H9 (cell line): ENCODE measurements at regions not wholly inside any gene's neighbourhood (a gene's known extent, or its start where the extent isn't known, plus 50 kb on each side); places are given as distances from the start of the nearest gene placed in this dataset.
"Not testable (repeated sequence)": the region's sequence is repeated elsewhere in the genome, so short reads cannot be mapped to it uniquely, and the experiment has no call there.

Experiments used
- DNase-seq: peaks from one replicate; pipeline ENCODE4 v3.0.0-alpha.2; 2017
- H2AFZ ChIP-seq: one replicate; pipeline ENCODE4 v1.6.1; 2013; ENCODE audit warnings: mild to moderate bottlenecking, low read length, control low read depth, moderate library complexity
- H2AK5ac ChIP-seq: 2 replicates; pipeline ENCODE4 v1.6.1; 2013; ENCODE audit warnings: low read length, control low read depth, mixed read lengths; ENCODE audit not compliant: insufficient read length
- H2BK120ac ChIP-seq: one replicate; pipeline ENCODE4 v1.6.1; 2013; ENCODE audit warnings: low read depth, mild to moderate bottlenecking, low read length, control low read depth, inconsistent platforms; ENCODE audit not compliant: poor library complexity, severe bottlenecking
- H2BK12ac ChIP-seq: 2 replicates; pipeline ENCODE4 v1.6.1; 2013; ENCODE audit warnings: low read length, control low read depth, mixed read lengths, low read depth; ENCODE audit not compliant: insufficient read length
- H2BK15ac ChIP-seq: 2 replicates; pipeline ENCODE4 v1.6.1; 2013; ENCODE audit warnings: low read depth, low read length, control low read depth
- H2BK20ac ChIP-seq: one replicate; pipeline ENCODE4 v1.6.1; 2013; ENCODE audit warnings: low read depth, mild to moderate bottlenecking, low read length, control low read depth, inconsistent platforms; ENCODE audit not compliant: poor library complexity, severe bottlenecking
- H2BK5ac ChIP-seq: 2 replicates; pipeline ENCODE4 v1.6.1; 2013; ENCODE audit warnings: low read length, control low read depth, mixed read lengths; ENCODE audit not compliant: insufficient read length
- H3K14ac ChIP-seq: 2 replicates; pipeline ENCODE4 v1.6.1; 2013; ENCODE audit warnings: low read length, control low read depth; ENCODE audit not compliant: insufficient read depth
- H3K18ac ChIP-seq: 2 replicates; pipeline ENCODE4 v1.6.1; 2013; ENCODE audit warnings: low read depth, mild to moderate bottlenecking, mixed read lengths, low read length, control low read depth; ENCODE audit not compliant: insufficient read length
- H3K23ac ChIP-seq: 2 replicates; pipeline ENCODE4 v1.6.1; 2013; ENCODE audit warnings: low read length, control low read depth, mixed read lengths, low read depth; ENCODE audit not compliant: insufficient read length
- H3K23me2 ChIP-seq: 2 replicates; pipeline ENCODE4 v1.6.1; 2013; ENCODE audit warnings: low read depth, mild to moderate bottlenecking, mixed read lengths, low read length, control low read depth; ENCODE audit not compliant: insufficient read length, poor library complexity, severe bottlenecking
- H3K27ac ChIP-seq: 2 replicates; pipeline ENCODE4 v1.5.1; 2013; ENCODE audit warnings: low read length, control low read depth, mixed read lengths, low read depth; ENCODE audit not compliant: insufficient read length
- H3K27me3 ChIP-seq: 2 replicates; pipeline ENCODE4 v1.6.1; 2013; ENCODE audit warnings: low read length, control low read depth, inconsistent platforms; ENCODE audit not compliant: insufficient read depth
- H3K4ac ChIP-seq: 2 replicates; pipeline ENCODE4 v1.6.1; 2013; ENCODE audit warnings: low read depth, mild to moderate bottlenecking, control low read depth, inconsistent platforms, low read length, moderate library complexity
- H3K4me1 ChIP-seq: 2 replicates; pipeline ENCODE4 v1.6.1; 2013; ENCODE audit warnings: low read length, control low read depth, inconsistent platforms; ENCODE audit not compliant: insufficient read depth
- H3K4me2 ChIP-seq: 2 replicates; pipeline ENCODE4 v1.6.1; 2013; ENCODE audit warnings: low read length, control low read depth, mixed read lengths; ENCODE audit not compliant: insufficient read length, insufficient read depth
- H3K56ac ChIP-seq: 2 replicates; pipeline ENCODE4 v1.6.1; 2013; ENCODE audit warnings: low read depth, mild to moderate bottlenecking, mixed read lengths, low read length, control low read depth; ENCODE audit not compliant: insufficient read length
- H3K79me1 ChIP-seq: 2 replicates; pipeline ENCODE4 v1.6.1; 2013; ENCODE audit warnings: low read depth, mild to moderate bottlenecking, moderate library complexity, low read length, control low read depth, inconsistent platforms; ENCODE audit not compliant: insufficient read depth, poor library complexity, severe bottlenecking
- H3K79me2 ChIP-seq: 2 replicates; pipeline ENCODE4 v1.6.1; 2013; ENCODE audit warnings: low read length, control low read depth, inconsistent platforms; ENCODE audit not compliant: insufficient read depth
- H3K9ac ChIP-seq: 2 replicates; pipeline ENCODE4 v1.6.1; 2013; ENCODE audit warnings: low read length, control low read depth, mixed read lengths; ENCODE audit not compliant: insufficient read length; ENCODE audit errors: extremely low read depth
- H3K9me3 ChIP-seq: one replicate; pipeline ENCODE4 v1.6.1; 2013; ENCODE audit warnings: low read depth, low read length, inconsistent platforms; ENCODE audit not compliant: control insufficient read depth
- H3T11ph ChIP-seq: one replicate; pipeline ENCODE4 v1.6.1; 2013; ENCODE audit warnings: mild to moderate bottlenecking, low read length, control low read depth, inconsistent platforms
- H4K20me1 ChIP-seq: one replicate; pipeline ENCODE4 v1.6.1; 2013; ENCODE audit not compliant: control insufficient read depth, insufficient read length, insufficient read depth
- H4K5ac ChIP-seq: 2 replicates; pipeline ENCODE4 v1.6.1; 2013; ENCODE audit warnings: low read depth, mild to moderate bottlenecking, mixed read lengths, low read length, control low read depth; ENCODE audit not compliant: insufficient read length
- H4K8ac ChIP-seq: replicated peaks from 2 replicates; pipeline ENCODE4 v1.6.1; 2013; ENCODE audit warnings: low read length, control low read depth, mixed read lengths, low read depth; ENCODE audit not compliant: insufficient read length
- H4K91ac ChIP-seq: 2 replicates; pipeline ENCODE4 v1.6.1; 2013; ENCODE audit warnings: low read depth, mild to moderate bottlenecking, moderate library complexity, mixed read lengths, low read length, control low read depth; ENCODE audit not compliant: insufficient read length
- H3K27ac Mint-ChIP-seq, 3 experiments: 2 replicates in 2 of 3; 3 replicates in 1 of 3; pipeline ENCODE4 v1.8.0; 2020 to 2021; ENCODE audit warnings: mixed read lengths in 3 of 3, mild to moderate bottlenecking in 1 of 3, moderate library complexity in 1 of 3
- H3K27me3 Mint-ChIP-seq: 2 replicates; pipeline ENCODE4 v1.8.0; 2021; ENCODE audit warnings: low read depth, mild to moderate bottlenecking, moderate library complexity, mixed read lengths
- H3K36me3 Mint-ChIP-seq, 3 experiments: 2 replicates in 2 of 3; 3 replicates in 1 of 3; pipeline ENCODE4 v1.8.0; 2020 to 2021; ENCODE audit warnings: low read depth in 3 of 3, mixed read lengths in 3 of 3; ENCODE audit not compliant: insufficient read depth in 1 of 3
- H3K4me1 Mint-ChIP-seq, 2 experiments: 2 replicates each; pipeline ENCODE4 v1.8.0; 2020; ENCODE audit warnings: mixed read lengths in 2 of 2
- H3K4me3 Mint-ChIP-seq, 2 experiments: 2 replicates in 1 of 2; 3 replicates in 1 of 2; pipeline ENCODE4 v1.8.0; 2020 to 2021; ENCODE audit warnings: mild to moderate bottlenecking in 2 of 2, mixed read lengths in 2 of 2, moderate library complexity in 1 of 2
- H3K9me3 Mint-ChIP-seq, 2 experiments: 2 replicates in 1 of 2; 3 replicates in 1 of 2; pipeline ENCODE4 v1.8.0; 2020; ENCODE audit warnings: mild to moderate bottlenecking in 2 of 2, mixed read lengths in 2 of 2, moderate library complexity in 1 of 2
- WGBS: extraction: QIAGEN DNeasy Blood & Tissue Kit; methylation state at CpG from one replicate; pipeline ENCODE4 v1.1.7; 2013; ENCODE audit warnings: missing lambda C conversion rate, low lambda C conversion rate, mixed read lengths; ENCODE audit not compliant: insufficient read length; ENCODE audit errors: extremely low coverage; 5-methylcytosine and 5-hydroxymethylcytosine counted together

DNA sequence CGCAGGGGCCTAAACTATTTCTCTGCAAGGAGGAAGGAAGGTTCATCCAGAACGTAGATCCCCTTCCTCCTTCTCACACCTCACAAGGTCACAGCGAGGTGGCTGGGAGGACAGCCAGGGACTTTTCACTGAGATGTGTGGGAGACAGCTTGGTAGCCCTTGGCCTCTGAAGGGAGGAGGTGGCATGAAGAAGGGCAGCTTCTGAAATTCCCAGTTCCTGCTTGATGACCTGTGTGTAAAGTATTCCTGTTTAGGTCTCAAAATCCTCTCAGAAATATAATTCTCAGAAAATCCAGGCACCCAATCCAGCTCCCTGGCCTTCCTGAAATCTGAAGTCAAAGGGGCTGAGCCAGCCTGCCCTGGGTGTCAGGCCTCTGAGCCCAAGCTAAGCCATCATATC is 84.9 kb upstream of the ALDH3B2 start:
- not testable (repeated sequence) for H3K27me3 Mint-ChIP-seq, H4K91ac ChIP-seq, H4K5ac ChIP-seq, H2BK5ac ChIP-seq, H3K9me3 ChIP-seq, H3K27me3 ChIP-seq, H2AFZ ChIP-seq, H3K9ac ChIP-seq, H3K18ac ChIP-seq, H3K4me2 ChIP-seq, H2BK12ac ChIP-seq, DNase-seq, H4K8ac ChIP-seq, H3K56ac ChIP-seq, H3K4me3 Mint-ChIP-seq, H3K9me3 Mint-ChIP-seq, H4K20me1 ChIP-seq, H3K79me1 ChIP-seq, H3K79me2 ChIP-seq, H3K23me2 ChIP-seq, H3K23ac ChIP-seq, H3K4me1 ChIP-seq, H3K27ac ChIP-seq, H2BK20ac ChIP-seq, H2BK120ac ChIP-seq, H3T11ph ChIP-seq, H2AK5ac ChIP-seq, H3K27ac Mint-ChIP-seq, H2BK15ac ChIP-seq, H3K4ac ChIP-seq, H3K14ac ChIP-seq
- peaks cover 0 to 13% (median 3%) of the 10 kb centered on the region in 3 experiments; a peak in 4 of 7 replicates for H3K36me3 Mint-ChIP-seq
- H3K4me1 Mint-ChIP-seq, result peaks cover 45% of the 10 kb centered on the region in 2 experiments
- no CpG with 5 or more reads among the region's 3 CpGs for WGBS

DNA sequence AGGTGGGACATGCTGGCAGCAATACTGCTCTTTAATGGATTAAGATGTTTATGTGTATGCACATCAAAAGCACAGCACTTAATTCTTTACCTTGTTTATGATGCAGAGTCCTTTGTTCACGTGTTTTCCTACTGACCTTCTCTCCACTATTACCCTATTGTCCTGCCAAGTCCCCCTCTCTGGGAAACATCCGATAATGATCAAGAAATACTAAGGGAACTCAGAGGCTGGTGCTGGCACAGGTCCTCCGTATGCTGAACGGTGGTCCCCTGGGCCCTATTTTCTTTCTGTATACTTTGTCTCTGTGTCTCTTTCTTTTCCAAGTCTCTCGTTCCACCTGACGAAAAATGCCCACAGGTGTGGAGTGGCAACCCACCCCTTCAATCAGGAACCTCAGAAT is 84.0 kb upstream of the ALDH3B2 start:
- Mint-ChIP-seq H3K36me3 (peaks cover 0 to 13% (median 3%) of the 10 kb centered on the region in 3 experiments; a peak in 4 of 7 replicates), H3K4me1 (peaks cover 45 to 48% of the 10 kb centered on the region in 2 experiments), H3K4me3 (peak overlapping the region; percentile 10 to 58; a peak in 3 of 5 replicates), H3K27ac (peak overlapping the region in 2 of 3 experiments; percentile 37 to 53; a peak in 3 of 7 replicates)
- H3K79me1 ChIP-seq, H4K5ac ChIP-seq, H4K20me1 ChIP-seq, H4K91ac ChIP-seq, H3K18ac ChIP-seq, H2BK12ac ChIP-seq, H3K23ac ChIP-seq, H3K27ac ChIP-seq, H3K56ac ChIP-seq, H3K27me3 ChIP-seq, H3K27me3 Mint-ChIP-seq, H3K23me2 ChIP-seq, H2BK15ac ChIP-seq, H3K4me2 ChIP-seq, H3K9me3 ChIP-seq, H2AFZ ChIP-seq, H3K9ac ChIP-seq, H2BK20ac ChIP-seq, H3K4ac ChIP-seq, H3K4me1 ChIP-seq, H4K8ac ChIP-seq, H3K9me3 Mint-ChIP-seq, H2BK120ac ChIP-seq, H3T11ph ChIP-seq, H3K14ac ChIP-seq, H2AK5ac ChIP-seq, DNase-seq, H3K79me2 ChIP-seq, H2BK5ac ChIP-seq: not testable (repeated sequence)
- no CpG with 5 or more reads among the region's 6 CpGs for WGBS
